GM23248 (cell line): ENCODE measurements at regions not wholly inside any gene's neighbourhood (a gene's known extent, or its start where the extent isn't known, plus 50 kb on each side); places are given as distances from the start of the nearest gene placed in this dataset.

ENCODE experiments used
- EZH2 ChIP-seq: fragments of 200-600 bp; sonication (generic); IDR thresholded peaks from 2 replicates; pipeline ENCODE4 v1.6.1; 2018; ENCODE audit warnings: antibody characterized with exemption, mild to moderate bottlenecking; ENCODE audit not compliant: insufficient read depth, poor library complexity, severe bottlenecking
- EZH2phosphoT487 ChIP-seq: fragments of 200-600 bp; sonication (generic); IDR thresholded peaks from 2 replicates; pipeline ENCODE4 v1.6.1; 2018; ENCODE audit warnings: antibody characterized with exemption, moderate library complexity, mild to moderate bottlenecking, low read depth; ENCODE audit not compliant: insufficient read depth

GRCh38 chr6:92822222-92822621, 597.1 kb downstream of the EPHA7 start:
- no peak for TF ChIP-seq EZH2
- TF ChIP-seq EZH2phosphoT487: no peak
